Calu3 (cell line): ENCODE measurements at regions not wholly inside any gene's neighbourhood (a gene's known extent, or its start where the extent isn't known, plus 50 kb on each side); places are given as distances from the start of the nearest gene placed in this dataset.
"Not testable (repeated sequence)": the region's sequence is repeated elsewhere in the genome, so short reads cannot be mapped to it uniquely, and the experiment has no call there.

Experiments
- BruUV-seq: library from RNA; stranded (reverse); fragments of 400-500 nt; replicated peaks from 2 replicates; lab custom pipeline; 2021; lab: Mats Ljungman, UMichigan
- CTCF ChIA-PET: fragments of 300-600 bp; sonication (Branson Sonifier 250); formaldehyde crosslinking; loops from one replicate; lab custom pipeline; 2022; ENCODE audit warnings: antibody characterized with exemption; lab: Charles Lee
- DNase-seq: peaks from one replicate; pipeline ENCODE4 v3.0.0; 2022
- H3K27ac Mint-ChIP-seq: one replicate; pipeline ENCODE4 v1.8.0; 2022; ENCODE audit warnings: mixed read lengths; ENCODE audit not compliant: unreplicated experiment
- H3K27me3 Mint-ChIP-seq: one replicate; pipeline ENCODE4 v1.8.0; 2022; ENCODE audit warnings: mixed read lengths; ENCODE audit not compliant: unreplicated experiment
- H3K36me3 Mint-ChIP-seq: one replicate; pipeline ENCODE4 v1.8.0; 2022; ENCODE audit warnings: mild to moderate bottlenecking, moderate library complexity, mixed read lengths; ENCODE audit not compliant: insufficient read depth, unreplicated experiment
- H3K4me1 Mint-ChIP-seq: one replicate; pipeline ENCODE4 v1.8.0; 2022; ENCODE audit warnings: mild to moderate bottlenecking, low read depth, mixed read lengths; ENCODE audit not compliant: unreplicated experiment
- H3K4me3 Mint-ChIP-seq: one replicate; pipeline ENCODE4 v1.8.0; 2022; ENCODE audit warnings: mild to moderate bottlenecking, low read depth, moderate library complexity, mixed read lengths; ENCODE audit not compliant: unreplicated experiment
- H3K9me3 Mint-ChIP-seq: one replicate; pipeline ENCODE4 v1.8.0; 2022; ENCODE audit warnings: low read depth, mixed read lengths; ENCODE audit not compliant: unreplicated experiment
- CTCF ChIP-seq: fragments of 200-600 bp; IDR thresholded peaks from one replicate; pipeline ENCODE4 v1.8.0; 2022; ENCODE audit warnings: antibody characterized with exemption; ENCODE audit not compliant: unreplicated experiment
- intact Hi-C: fragments of 100-400 bp; cut with micrococcal nuclease; formaldehyde crosslinking; loops from one replicate; pipeline ENCODE4 v1.10.0; 2022; ENCODE audit not compliant: unreplicated experiment

GRCh38 chr3:67943546-67943945 lies 289.1 kb upstream of the SUCLG2 start:
- peaks cover 6% of the 10 kb centered on the region for H3K4me1 Mint-ChIP-seq
- no peaks in the 10 kb centered on the region for H3K27me3 Mint-ChIP-seq
- intact Hi-C loops = no loop called here
- H3K4me3 Mint-ChIP-seq = no peak overlapping the region
- no peak overlapping the region for H3K27ac Mint-ChIP-seq
- DNase-seq = no peak
- TF ChIP-seq CTCF = no peak
- no TSS peak for BruUV-seq
- CTCF ChIA-PET = no interaction called here
- H3K9me3 Mint-ChIP-seq = peaks cover 4% of the 10 kb centered on the region
- H3K36me3 Mint-ChIP-seq = no peaks in the 10 kb centered on the region

GRCh38 chr3:67941433-67942030 lies 287.1 kb upstream of the SUCLG2 start:
- Mint-ChIP-seq H3K27ac (no peak overlapping the region), H3K4me1 (no peaks in the 10 kb centered on the region), H3K4me3 (no peak overlapping the region), H3K36me3 (no peaks in the 10 kb centered on the region), H3K27me3 (no peaks in the 10 kb centered on the region), H3K9me3 (peaks cover 4% of the 10 kb centered on the region)
- BruUV-seq = no TSS peak
- CTCF ChIA-PET = interaction anchor here (0.8 kb wide), 1 partner anchor 1148 kb away, joined by 13 read pairs; no protein-coding TSS in a partner anchor
- intact Hi-C loops = no loop called here
- DNase-seq = no peak
- TF ChIP-seq CTCF = no peak

GRCh38 chr3:67940210-67940952 lies 286.0 kb upstream of the SUCLG2 start:
- intact Hi-C loops = no loop called here
- H3K27ac Mint-ChIP-seq = no peak overlapping the region
- DNase-seq = peak; percentile 24
- CTCF ChIA-PET = no interaction called here
- H3K27me3 Mint-ChIP-seq = no peaks in the 10 kb centered on the region
- no peaks in the 10 kb centered on the region for H3K4me1 Mint-ChIP-seq
- H3K9me3 Mint-ChIP-seq = peaks cover 4% of the 10 kb centered on the region
- H3K36me3 Mint-ChIP-seq = no peaks in the 10 kb centered on the region
- no peak overlapping the region for H3K4me3 Mint-ChIP-seq
- no peak for TF ChIP-seq CTCF
- no TSS peak for BruUV-seq

- BruUV-seq = no TSS peak
- no peaks in the 10 kb centered on the region for H3K27me3 Mint-ChIP-seq
These were observed 283.2 kb upstream of the SUCLG2 start for GRCh38 chr3:67937498-67938118.

GRCh38 chr3:67930394-67930793 lies 276.0 kb upstream of the SUCLG2 start:
- intact Hi-C loops, H3K9me3 Mint-ChIP-seq, H3K27me3 Mint-ChIP-seq, BruUV-seq, H3K36me3 Mint-ChIP-seq, H3K27ac Mint-ChIP-seq, CTCF ChIA-PET, H3K4me3 Mint-ChIP-seq, H3K4me1 Mint-ChIP-seq: not testable (repeated sequence)
- peak; percentile 13 for DNase-seq

More at GRCh38 chr3:67937498-67938118, 283.2 kb upstream of the SUCLG2 start:
- CTCF ChIA-PET = no interaction called here
- no peak for TF ChIP-seq CTCF
- Mint-ChIP-seq H3K4me3 (no peak overlapping the region), H3K9me3 (peaks cover 2% of the 10 kb centered on the region), H3K4me1 (no peaks in the 10 kb centered on the region), H3K27ac (no peak overlapping the region), H3K36me3 (no peaks in the 10 kb centered on the region)
- DNase-seq = no peak
- intact Hi-C loops = no loop called here
